Upper lobe of right lung (tissue), 1 donor: ENCODE measurements at regions not wholly inside any gene's neighbourhood (a gene's known extent, or its start where the extent isn't known, plus 50 kb on each side); places are given as distances from the start of the nearest gene placed in this dataset.
A peak's percentile ranks its signal among the peaks of the same experiment; 100 is the strongest.

Experiments used
- ATAC-seq: fragments of 200-7000 bp; cut with Tn5 transposase; one replicate; pipeline ENCODE4 v1.9.1; 2020; ENCODE audit warnings: mild to moderate bottlenecking, moderate library complexity
- DNase-seq: peaks from one replicate; pipeline ENCODE4 v3.0.0-alpha.2; 2020
- H3K27ac ChIP-seq: fragments of 200-600 bp; one replicate; pipeline ENCODE4 v1.8.0; 2022
- H3K27me3 ChIP-seq: fragments of 200-600 bp; one replicate; pipeline ENCODE4 v1.8.0; 2022; ENCODE audit warnings: mild to moderate bottlenecking
- H3K36me3 ChIP-seq: fragments of 200-600 bp; one replicate; pipeline ENCODE4 v1.8.0; 2022
- H3K4me1 ChIP-seq: fragments of 200-600 bp; one replicate; pipeline ENCODE4 v1.8.0; 2022
- H3K4me3 ChIP-seq: fragments of 200-600 bp; one replicate; pipeline ENCODE4 v1.8.0; 2022; ENCODE audit warnings: mild to moderate bottlenecking
- H3K9me3 ChIP-seq: fragments of 200-600 bp; one replicate; pipeline ENCODE4 v1.8.0; 2022
- intact Hi-C: fragments of 100-400 bp; cut with DNase I; formaldehyde crosslinking; loops from one replicate; pipeline ENCODE4 v1.11.0; 2022
- TF ChIP-seq, protein P1 (sequence below): fragments of 200-600 bp; IDR thresholded peaks from one replicate; pipeline ENCODE4 v1.8.0; 2022; ENCODE audit warnings: antibody characterized with exemption
- donor health status: DM: no; HTN: yes; CAD: no; lungs with severe emphysema.

DNA sequence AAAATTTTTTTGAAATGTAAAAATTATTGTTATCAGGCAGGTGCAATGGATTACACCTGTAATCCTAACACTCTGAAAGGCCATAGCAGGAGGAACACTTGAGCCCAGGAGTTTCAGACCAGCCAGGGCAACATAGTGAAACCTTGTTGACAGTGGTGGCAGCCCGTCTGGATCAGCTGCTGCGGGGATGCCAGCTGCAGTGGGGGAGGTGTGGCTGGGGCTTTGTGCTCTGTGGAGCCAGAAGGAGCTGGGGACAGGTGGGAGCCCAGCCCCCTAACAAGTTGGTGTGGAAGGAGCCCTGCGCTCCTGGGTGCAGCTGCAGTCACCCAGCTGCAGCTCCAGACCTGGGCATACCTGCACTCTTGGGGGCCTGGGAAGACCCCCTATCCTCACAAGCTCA, 182.4 kb upstream of the MC4R start:
- Histone ChIP-seq H3K27me3 (no peaks in the 10 kb centered on the region), H3K27ac (no peak overlapping the region), H3K4me3 (no peak overlapping the region), H3K36me3 (no peaks in the 10 kb centered on the region), H3K9me3 (no peaks in the 10 kb centered on the region), H3K4me1 (no peaks in the 10 kb centered on the region)
- DNase-seq (no peak), ATAC-seq (no peak)
- intact Hi-C loops: loop anchor here (10.0 kb wide), 1 partner anchor 560 kb away; no protein-coding TSS in a partner anchor
- TF ChIP-seq, protein P1, sequence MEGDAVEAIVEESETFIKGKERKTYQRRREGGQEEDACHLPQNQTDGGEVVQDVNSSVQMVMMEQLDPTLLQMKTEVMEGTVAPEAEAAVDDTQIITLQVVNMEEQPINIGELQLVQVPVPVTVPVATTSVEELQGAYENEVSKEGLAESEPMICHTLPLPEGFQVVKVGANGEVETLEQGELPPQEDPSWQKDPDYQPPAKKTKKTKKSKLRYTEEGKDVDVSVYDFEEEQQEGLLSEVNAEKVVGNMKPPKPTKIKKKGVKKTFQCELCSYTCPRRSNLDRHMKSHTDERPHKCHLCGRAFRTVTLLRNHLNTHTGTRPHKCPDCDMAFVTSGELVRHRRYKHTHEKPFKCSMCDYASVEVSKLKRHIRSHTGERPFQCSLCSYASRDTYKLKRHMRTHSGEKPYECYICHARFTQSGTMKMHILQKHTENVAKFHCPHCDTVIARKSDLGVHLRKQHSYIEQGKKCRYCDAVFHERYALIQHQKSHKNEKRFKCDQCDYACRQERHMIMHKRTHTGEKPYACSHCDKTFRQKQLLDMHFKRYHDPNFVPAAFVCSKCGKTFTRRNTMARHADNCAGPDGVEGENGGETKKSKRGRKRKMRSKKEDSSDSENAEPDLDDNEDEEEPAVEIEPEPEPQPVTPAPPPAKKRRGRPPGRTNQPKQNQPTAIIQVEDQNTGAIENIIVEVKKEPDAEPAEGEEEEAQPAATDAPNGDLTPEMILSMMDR: no peak

DNA sequence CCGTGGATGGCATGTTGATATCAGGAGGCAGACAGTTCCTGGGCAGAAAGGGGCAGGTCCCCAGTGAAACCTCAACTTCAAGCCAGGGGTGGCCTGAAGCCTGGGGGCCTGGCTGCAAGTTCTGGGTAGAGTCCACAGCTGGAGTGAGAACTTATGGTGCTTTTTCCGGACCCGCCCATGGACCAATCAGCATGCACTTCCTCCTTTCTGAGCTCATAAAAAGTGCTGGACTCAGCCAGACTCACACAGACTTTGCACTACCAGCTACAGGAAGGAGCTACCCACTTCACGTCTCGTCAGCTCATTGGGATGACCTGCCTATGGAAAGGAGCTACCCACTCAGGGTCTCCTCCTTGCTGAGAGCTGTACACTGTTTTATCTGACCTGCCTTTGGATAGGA, 183.1 kb upstream of the MC4R start:
- DNase-seq: no peak
- intact Hi-C loops: loop anchor here (10.0 kb wide), 1 partner anchor 561 kb away; no protein-coding TSS in a partner anchor
- Histone ChIP-seq H3K4me3 (no peak overlapping the region), H3K27me3 (no peaks in the 10 kb centered on the region), H3K36me3 (no peaks in the 10 kb centered on the region), H3K9me3 (no peaks in the 10 kb centered on the region), H3K27ac (no peak overlapping the region), H3K4me1 (no peaks in the 10 kb centered on the region)
- TF ChIP-seq, protein P1: no peak
- peak; percentile 20 for ATAC-seq

DNA sequence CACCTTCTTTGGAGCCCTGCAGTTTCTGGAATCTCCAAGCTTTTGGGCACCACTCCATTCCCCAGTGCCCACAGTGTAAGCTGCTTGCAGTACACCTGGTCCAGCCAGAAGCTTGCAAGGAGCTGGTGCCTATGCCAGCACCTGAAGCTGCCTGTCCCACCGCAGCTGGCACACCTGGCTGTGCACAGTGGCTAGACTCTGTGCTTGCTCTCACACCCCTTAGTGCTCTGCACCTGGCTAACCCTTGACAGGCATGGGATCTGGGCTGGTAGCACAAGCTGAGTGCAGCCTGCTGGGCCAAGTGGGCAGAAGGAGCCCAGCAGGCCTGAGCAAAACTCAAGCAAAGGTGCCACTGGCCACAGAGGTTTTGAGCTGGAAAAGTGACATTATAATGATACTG, 183.8 kb upstream of the MC4R start:
- no peaks in the 10 kb centered on the region for H3K4me1 ChIP-seq
- ATAC-seq (no peak), DNase-seq (no peak)
- H3K27me3 ChIP-seq: no peaks in the 10 kb centered on the region
- no peak overlapping the region for H3K27ac ChIP-seq
- TF ChIP-seq, protein P1: no peak
- H3K36me3 ChIP-seq: no peaks in the 10 kb centered on the region
- intact Hi-C loops: loop anchor here (10.0 kb wide), 1 partner anchor 562 kb away; no protein-coding TSS in a partner anchor
- H3K9me3 ChIP-seq: no peaks in the 10 kb centered on the region
- H3K4me3 ChIP-seq: no peak overlapping the region

DNA sequence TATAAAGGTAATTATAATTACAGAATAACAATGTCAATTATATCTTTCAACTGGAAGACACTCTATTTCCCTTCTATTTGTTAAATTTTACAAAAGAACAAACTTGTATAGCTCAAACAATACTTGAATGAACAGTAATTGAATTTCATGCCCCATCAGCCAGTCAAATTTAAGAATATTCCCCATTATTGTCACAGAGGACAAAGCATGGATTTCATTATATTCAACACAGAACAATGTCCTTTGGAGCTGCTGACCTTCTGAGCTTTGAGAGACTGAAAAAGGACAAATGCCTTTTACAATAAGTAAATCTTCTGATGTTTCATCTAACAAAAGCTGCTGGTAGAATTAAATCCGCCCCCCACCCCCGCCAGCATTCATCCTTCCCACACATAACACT, 187.5 kb upstream of the MC4R start:
- H3K9me3 ChIP-seq: no peaks in the 10 kb centered on the region
- H3K27ac ChIP-seq: no peak overlapping the region
- TF ChIP-seq, protein P1: no peak
- H3K36me3 ChIP-seq: no peaks in the 10 kb centered on the region
- intact Hi-C loops: no loop called here
- no peak for DNase-seq
- no peaks in the 10 kb centered on the region for H3K27me3 ChIP-seq
- ATAC-seq: no peak
- H3K4me1 ChIP-seq: no peaks in the 10 kb centered on the region
- no peak overlapping the region for H3K4me3 ChIP-seq

DNA sequence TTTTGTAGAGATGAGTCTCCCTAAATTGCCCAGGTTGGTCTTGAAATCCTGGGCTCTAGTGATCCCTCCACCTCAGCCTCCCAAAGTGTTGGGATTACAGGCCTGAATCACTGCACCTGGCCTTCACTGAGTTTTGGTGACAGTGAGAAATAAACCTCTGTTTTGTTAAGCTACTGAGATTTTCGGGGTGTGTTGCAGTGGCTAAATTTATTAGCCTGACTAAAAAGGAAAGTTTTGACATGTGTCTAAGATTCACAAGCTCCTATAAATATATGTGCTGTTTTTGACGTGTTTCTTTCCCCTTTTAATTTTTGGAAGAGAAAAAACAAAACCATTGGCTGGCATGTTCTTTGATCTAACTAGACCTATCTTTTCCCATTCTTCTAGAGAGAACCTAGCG, 190.5 kb upstream of the MC4R start:
- H3K9me3 ChIP-seq: no peaks in the 10 kb centered on the region
- H3K36me3 ChIP-seq: no peaks in the 10 kb centered on the region
- no peaks in the 10 kb centered on the region for H3K4me1 ChIP-seq
- no peak for ATAC-seq
- TF ChIP-seq, protein P1: no peak
- no peak overlapping the region for H3K4me3 ChIP-seq
- H3K27me3 ChIP-seq: no peaks in the 10 kb centered on the region
- no peak for DNase-seq
- no peak overlapping the region for H3K27ac ChIP-seq
- intact Hi-C loops: no loop called here

DNA sequence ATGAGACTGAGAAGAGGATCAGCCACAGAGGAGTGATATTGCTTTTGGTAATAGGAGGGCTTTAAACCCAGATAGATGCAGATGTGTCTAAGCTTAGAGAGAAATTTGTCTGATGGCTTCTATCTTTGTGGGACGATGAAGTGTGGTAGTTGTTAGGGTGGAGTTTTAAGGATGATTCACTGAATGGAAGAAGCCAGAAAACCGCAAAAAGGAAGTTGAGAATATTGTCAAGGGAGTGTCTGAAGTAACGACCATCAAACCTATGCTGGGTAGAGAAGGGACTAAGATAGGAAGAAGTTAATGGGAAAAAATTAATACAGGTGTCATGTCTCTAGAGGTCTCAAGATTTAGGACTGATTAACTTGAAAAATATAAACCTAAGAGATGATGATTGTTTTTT, 195.6 kb upstream of the MC4R start:
- Histone ChIP-seq H3K4me3 (no peak overlapping the region), H3K4me1 (no peaks in the 10 kb centered on the region), H3K36me3 (no peaks in the 10 kb centered on the region), H3K27ac (no peak overlapping the region), H3K27me3 (no peaks in the 10 kb centered on the region), H3K9me3 (no peaks in the 10 kb centered on the region)
- intact Hi-C loops: no loop called here
- TF ChIP-seq, protein P1: no peak
- no peak for ATAC-seq
- DNase-seq: no peak
